ENCODE measurements at regions not wholly inside any gene's neighbourhood (a gene's known extent, or its start where the extent isn't known, plus 50 kb on each side); places are given as distances from the start of the nearest gene placed in this dataset.

DNA sequence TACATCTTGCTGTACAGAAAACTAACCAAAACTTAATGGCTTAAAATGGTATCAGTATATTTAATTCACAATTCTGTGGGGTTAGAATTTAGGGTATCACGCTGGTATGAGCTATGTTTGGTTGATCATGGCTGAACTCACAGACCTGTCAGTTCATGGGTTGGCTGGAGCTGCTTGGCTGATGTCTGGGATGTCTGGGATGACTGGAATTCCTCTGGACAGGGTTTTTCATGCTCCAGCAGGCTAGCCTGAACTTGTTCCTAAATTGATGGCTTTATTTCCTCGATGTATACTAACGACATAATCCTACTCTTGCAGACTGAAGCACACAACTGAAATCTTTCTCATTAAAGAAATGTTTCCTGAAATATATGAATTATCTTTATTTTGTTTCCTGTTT lies 338.9 kb upstream of the GBE1 start:
- TF ChIP-seq TAF1 (IDR thresholded peaks at IDR 0.05; ENCODE audit: borderline replicate concordance, insufficient read depth, low read length), result no peak
- no peak for TF ChIP-seq FOXP2 (optimal IDR thresholded peaks at IDR 0.05; ENCODE audit: borderline replicate concordance, extremely low read depth, extremely low read length, insufficient read depth)
- TF ChIP-seq, protein P1, sequence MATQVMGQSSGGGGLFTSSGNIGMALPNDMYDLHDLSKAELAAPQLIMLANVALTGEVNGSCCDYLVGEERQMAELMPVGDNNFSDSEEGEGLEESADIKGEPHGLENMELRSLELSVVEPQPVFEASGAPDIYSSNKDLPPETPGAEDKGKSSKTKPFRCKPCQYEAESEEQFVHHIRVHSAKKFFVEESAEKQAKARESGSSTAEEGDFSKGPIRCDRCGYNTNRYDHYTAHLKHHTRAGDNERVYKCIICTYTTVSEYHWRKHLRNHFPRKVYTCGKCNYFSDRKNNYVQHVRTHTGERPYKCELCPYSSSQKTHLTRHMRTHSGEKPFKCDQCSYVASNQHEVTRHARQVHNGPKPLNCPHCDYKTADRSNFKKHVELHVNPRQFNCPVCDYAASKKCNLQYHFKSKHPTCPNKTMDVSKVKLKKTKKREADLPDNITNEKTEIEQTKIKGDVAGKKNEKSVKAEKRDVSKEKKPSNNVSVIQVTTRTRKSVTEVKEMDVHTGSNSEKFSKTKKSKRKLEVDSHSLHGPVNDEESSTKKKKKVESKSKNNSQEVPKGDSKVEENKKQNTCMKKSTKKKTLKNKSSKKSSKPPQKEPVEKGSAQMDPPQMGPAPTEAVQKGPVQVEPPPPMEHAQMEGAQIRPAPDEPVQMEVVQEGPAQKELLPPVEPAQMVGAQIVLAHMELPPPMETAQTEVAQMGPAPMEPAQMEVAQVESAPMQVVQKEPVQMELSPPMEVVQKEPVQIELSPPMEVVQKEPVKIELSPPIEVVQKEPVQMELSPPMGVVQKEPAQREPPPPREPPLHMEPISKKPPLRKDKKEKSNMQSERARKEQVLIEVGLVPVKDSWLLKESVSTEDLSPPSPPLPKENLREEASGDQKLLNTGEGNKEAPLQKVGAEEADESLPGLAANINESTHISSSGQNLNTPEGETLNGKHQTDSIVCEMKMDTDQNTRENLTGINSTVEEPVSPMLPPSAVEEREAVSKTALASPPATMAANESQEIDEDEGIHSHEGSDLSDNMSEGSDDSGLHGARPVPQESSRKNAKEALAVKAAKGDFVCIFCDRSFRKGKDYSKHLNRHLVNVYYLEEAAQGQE (IDR thresholded peaks at IDR 0.05; ENCODE audit: insufficient read depth in 1 of 2, low read depth in 2 of 2, low read length in 2 of 2), result no peak
- no peak for TF ChIP-seq POLR2AphosphoS5 (IDR thresholded peaks at IDR 0.05; ENCODE audit: low read depth, low read length)
- no peak for TF ChIP-seq SIN3A (IDR thresholded peaks at IDR 0.05; ENCODE audit: borderline replicate concordance, insufficient read depth, low read length)

DNA sequence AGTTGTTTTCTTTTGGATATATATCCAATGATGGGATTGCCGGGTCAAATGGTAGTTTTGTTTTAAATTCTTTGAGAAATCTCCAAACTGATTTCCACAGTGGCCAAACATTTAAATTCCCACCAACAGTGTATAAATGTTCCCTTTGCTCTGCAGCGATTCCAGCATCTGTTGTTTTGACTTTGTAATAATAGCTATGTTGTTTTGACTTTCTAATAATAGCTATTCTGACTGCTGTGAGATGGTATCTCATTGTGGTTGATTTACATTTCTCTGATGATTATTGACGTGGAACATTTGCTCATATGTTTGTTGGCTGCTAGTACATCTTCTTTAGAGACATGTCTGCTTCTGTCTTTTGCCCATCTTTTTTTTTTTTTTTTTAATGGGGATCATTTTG lies 332.2 kb upstream of the GBE1 start:
- no peak for TF ChIP-seq TAF1 (IDR thresholded peaks at IDR 0.05; ENCODE audit: borderline replicate concordance, insufficient read depth, low read length)
- no peak for TF ChIP-seq FOXP2 (optimal IDR thresholded peaks at IDR 0.05; ENCODE audit: borderline replicate concordance, extremely low read depth, extremely low read length, insufficient read depth)
- TF ChIP-seq SIN3A (IDR thresholded peaks at IDR 0.05; ENCODE audit: borderline replicate concordance, insufficient read depth, low read length), result no peak
- TF ChIP-seq, protein P1 (IDR thresholded peaks at IDR 0.05; ENCODE audit: insufficient read depth in 1 of 2, low read depth in 2 of 2, low read length in 2 of 2), result no peak
- TF ChIP-seq POLR2AphosphoS5 (IDR thresholded peaks at IDR 0.05; ENCODE audit: low read depth, low read length), result no peak

DNA sequence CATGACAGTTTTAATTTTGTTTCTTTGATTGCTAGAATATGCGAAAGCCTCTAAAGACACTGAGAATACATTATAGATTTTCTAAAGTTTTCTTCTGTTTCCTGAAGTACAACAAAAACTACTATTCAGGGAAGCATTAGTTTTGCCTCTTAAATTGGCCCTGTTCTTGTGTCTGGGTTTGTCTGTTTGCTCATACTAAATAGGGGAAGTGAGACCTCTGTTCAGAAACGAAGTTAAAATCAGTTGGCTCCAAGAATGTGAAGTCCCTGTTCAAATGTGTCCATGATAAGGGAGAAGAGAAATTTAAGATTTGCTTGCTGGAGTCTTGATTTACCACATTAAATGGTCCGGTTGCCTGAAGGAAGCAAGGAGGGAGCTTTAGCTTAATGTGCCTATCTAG lies 327.3 kb upstream of the GBE1 start:
- TF ChIP-seq SIN3A (IDR thresholded peaks at IDR 0.05; ENCODE audit: borderline replicate concordance, insufficient read depth, low read length) (no peak), POLR2AphosphoS5 (IDR thresholded peaks at IDR 0.05; ENCODE audit: low read depth, low read length) (no peak), FOXP2 (optimal IDR thresholded peaks at IDR 0.05; ENCODE audit: borderline replicate concordance, extremely low read depth, extremely low read length, insufficient read depth) (no peak), TAF1 (IDR thresholded peaks at IDR 0.05; ENCODE audit: borderline replicate concordance, insufficient read depth, low read length) (no peak)
- TF ChIP-seq, protein P1 (IDR thresholded peaks at IDR 0.05; ENCODE audit: insufficient read depth in 1 of 2, low read depth in 2 of 2, low read length in 2 of 2), result no peak

DNA sequence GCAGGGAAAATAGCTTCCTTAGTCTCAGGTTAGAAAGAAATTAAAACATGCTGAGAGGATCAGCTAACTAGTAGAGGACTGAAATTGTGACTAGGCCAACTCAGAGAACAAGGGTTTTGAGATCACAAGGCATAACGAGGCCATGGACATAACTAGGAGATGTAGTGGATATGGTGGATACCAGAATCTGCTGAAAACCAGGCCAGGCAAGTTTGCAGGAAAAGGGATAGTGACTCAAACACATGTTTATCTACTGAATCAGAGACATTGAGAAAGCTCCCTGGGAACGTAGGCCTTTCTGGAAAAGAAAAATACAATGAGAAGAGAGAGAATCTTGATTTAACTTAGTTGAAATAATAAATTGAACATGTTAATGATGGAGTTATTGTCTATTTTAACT lies 326.5 kb upstream of the GBE1 start:
- TF ChIP-seq, protein P1 (IDR thresholded peaks at IDR 0.05; ENCODE audit: insufficient read depth in 1 of 2, low read depth in 2 of 2, low read length in 2 of 2), result no peak

DNA sequence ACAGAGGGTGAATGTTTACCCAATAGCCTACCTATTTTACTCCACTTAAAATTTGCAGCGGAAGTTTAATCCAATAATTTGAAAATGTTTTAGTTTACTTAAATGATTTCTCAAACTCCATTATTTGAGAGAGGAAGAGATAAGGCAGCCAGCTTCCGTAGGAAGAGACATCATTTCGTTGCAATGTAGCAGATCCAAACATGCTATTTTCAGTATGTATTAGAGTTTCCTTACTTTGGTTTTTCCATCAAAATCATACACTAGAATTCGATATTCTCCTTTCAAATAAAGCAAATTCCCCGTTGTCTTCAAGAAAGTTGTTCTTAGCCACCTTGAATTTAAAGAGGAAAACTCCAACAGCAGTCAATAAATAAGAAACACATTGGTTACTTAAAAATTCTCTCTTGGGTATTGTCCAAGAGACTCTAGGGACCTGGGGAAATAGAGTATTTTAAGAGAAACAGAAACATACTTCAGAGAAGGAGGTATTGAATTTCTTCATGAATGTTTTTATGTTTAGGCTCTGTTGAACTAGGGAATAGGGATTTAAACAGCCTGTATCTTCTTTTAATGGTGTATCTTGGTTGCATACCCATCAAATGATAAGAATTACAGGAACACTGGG lies 324.5 kb upstream of the GBE1 start:
- TF ChIP-seq, protein P1 (IDR thresholded peaks at IDR 0.05; ENCODE audit: insufficient read depth in 1 of 2, low read depth in 2 of 2, low read length in 2 of 2), result no peak
- TF ChIP-seq SIN3A (IDR thresholded peaks at IDR 0.05; ENCODE audit: borderline replicate concordance, insufficient read depth, low read length), result no peak
- TF ChIP-seq POLR2AphosphoS5 (IDR thresholded peaks at IDR 0.05; ENCODE audit: low read depth, low read length), result no peak
- TF ChIP-seq FOXP2 (optimal IDR thresholded peaks at IDR 0.05; ENCODE audit: borderline replicate concordance, extremely low read depth, extremely low read length, insufficient read depth), result no peak
- TF ChIP-seq TAF1 (IDR thresholded peaks at IDR 0.05; ENCODE audit: borderline replicate concordance, insufficient read depth, low read length), result no peak
